Right ventricle myocardium inferior (tissue), 1 donor: ENCODE measurements at regions not wholly inside any gene's neighbourhood (a gene's known extent, or its start where the extent isn't known, plus 50 kb on each side); places are given as distances from the start of the nearest gene placed in this dataset.
"Not testable (repeated sequence)": the region's sequence is repeated elsewhere in the genome, so short reads cannot be mapped to it uniquely, and the experiment has no call there.

Experiments used
- ATAC-seq: fragments of 200-7000 bp; cut with Tn5 transposase; one replicate; pipeline ENCODE4 v1.9.1; 2020; ENCODE audit warnings: mild to moderate bottlenecking, moderate library complexity
- DNase-seq: peaks from one replicate; pipeline ENCODE4 v3.0.0; 2021; ENCODE audit errors: missing footprints
- intact Hi-C: fragments of 100-400 bp; cut with DNase I; formaldehyde crosslinking; loops from one replicate; pipeline ENCODE4 v1.11.0; 2022
- donor health status: DM: no; HTN: yes; CAD: no; lungs with severe emphysema.

DNA sequence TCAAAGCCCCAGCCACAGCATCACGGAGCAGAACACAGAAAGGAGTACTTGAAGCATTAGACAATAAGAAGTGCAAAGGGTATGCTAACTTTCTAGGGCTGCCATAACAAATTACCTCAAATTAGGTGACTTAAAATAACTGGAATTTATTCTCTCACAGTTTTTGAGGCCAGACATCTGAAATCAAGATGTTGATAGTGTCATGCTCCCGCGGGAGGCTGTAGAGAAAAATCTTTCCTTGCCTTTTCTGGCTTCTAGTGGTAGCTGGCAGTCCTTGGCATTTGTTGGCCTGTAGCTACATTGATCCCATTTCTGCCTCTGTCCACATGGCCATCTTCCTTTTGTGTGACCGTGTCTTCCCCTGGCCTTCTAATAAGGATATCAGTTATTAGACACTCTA, 51.9 kb upstream of the SPDL1 start:
- ATAC-seq: no peak
- intact Hi-C loops: no loop called here
- no peak for DNase-seq

GRCh38 chr5:169527863-169528262, 55.7 kb upstream of the SPDL1 start:
- intact Hi-C loops: no loop called here
- DNase-seq: no peak
- ATAC-seq: no peak

DNA sequence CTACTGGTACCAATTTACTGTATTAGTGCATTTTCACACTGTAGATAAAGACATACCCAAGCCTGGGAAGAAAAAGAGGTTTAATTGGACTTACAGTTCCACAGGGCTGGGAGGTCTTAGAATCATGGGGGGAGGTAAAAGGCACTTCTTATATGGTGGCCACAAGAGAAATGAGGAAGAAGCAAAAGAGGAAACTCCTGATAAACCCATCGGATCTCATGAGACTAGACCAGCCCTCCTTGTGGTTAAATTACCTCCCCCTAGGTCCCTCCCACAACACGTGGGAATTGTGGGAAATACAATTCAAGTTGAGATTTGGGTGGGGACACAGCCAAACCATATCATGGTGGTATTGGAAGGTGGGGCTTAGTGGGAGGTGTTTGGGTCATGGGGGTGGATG, 56.5 kb upstream of the SPDL1 start:
- DNase-seq: no peak
- intact Hi-C loops: no loop called here
- no peak for ATAC-seq

GRCh38 chr5:169522851-169523250, 60.7 kb upstream of the SPDL1 start:
- intact Hi-C loops: no loop called here
- DNase-seq (no peak), ATAC-seq (no peak)

DNA sequence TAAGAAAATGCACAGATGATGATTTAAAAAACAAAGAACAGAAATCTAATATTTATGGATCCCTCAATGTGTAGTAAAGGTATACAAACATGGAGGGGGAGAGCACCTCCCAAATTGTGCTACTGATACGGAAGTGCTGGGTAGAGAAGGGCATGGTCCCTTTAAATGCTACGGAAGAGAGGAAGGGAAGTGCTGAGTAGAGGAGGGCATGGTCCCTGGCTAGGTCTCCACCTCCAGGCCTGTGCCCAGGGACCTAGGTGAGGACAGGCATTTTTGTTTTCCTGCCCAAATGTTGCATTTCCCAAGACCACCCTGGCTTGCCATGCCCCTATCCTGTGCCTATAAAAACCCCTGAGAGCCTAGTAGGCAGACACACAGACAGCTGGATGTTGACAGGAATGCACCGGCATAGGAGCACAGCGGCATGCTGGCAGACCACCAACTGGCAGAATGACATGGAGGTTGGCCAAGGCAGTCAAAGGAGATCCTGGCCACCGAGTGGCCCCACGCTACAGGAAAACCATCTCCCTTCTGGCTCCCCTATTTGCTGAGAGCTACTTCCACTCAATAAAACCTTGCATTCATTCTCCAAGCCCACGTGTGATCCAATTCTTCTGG, 62.1 kb upstream of the SPDL1 start:
- DNase-seq: peak; percentile 80
- intact Hi-C loops: no loop called here
- ATAC-seq: peak; percentile 89

DNA sequence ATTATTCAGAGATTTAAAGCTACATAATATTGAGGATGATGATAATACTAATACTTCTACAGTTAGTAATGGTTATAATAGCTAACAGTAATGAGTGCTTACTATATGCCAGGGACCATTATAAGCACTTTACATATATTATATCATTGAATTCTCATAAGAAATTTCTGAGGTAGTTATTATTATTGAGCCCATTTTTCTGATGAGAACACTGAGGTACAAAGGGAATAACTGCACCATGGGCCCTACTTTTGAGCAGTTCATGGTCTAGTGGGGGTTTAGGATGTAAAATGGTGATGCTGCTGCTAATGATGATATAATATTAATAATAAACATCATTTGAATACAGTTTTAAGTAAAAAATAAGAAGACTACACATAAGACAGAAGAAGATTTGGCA, 64.2 kb upstream of the SPDL1 start:
- ATAC-seq (no peak), DNase-seq (no peak)
- intact Hi-C loops: no loop called here

DNA sequence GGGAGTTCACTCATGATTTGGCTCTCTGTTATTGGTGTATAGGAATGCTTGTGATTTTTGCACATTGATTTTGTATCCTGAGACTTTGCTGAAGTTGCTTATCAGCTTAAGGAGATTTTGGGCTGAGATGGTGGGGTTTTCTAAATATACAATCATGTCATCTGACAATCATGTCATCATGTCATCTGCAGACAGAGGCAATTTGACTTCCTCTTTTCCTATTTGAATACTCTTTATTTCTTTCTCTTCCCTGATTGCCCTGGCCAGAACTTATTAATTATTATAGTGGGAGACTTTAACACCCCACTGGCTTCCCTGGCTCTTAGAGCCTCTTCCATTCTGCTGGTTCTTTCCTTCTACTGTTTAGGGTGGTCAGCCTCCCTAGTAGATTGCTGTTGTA, 64.8 kb upstream of the SPDL1 start:
- DNase-seq, intact Hi-C loops, ATAC-seq: not testable (repeated sequence)

DNA sequence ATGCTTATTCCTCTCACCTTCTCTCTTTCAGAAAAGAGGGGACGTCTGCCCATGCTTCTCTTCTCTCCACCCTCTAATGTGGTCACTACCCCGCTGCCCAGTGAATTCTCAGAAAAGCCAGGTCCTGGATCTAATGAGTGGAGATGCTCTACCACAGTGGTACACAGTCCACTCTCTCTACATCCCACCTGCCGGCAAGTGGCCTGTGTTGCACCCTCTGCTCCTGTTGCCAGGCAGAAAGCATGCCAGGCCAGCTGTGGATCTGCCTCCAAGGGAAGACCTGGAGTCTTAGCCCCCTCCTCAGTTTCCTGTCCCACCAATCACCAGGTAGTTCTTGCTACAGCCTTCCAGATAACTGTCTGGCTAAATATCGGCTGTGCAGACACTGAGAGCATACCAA, 71.2 kb upstream of the SPDL1 start:
- ATAC-seq (no peak), DNase-seq (peak; percentile 52)
- intact Hi-C loops: no loop called here

DNA sequence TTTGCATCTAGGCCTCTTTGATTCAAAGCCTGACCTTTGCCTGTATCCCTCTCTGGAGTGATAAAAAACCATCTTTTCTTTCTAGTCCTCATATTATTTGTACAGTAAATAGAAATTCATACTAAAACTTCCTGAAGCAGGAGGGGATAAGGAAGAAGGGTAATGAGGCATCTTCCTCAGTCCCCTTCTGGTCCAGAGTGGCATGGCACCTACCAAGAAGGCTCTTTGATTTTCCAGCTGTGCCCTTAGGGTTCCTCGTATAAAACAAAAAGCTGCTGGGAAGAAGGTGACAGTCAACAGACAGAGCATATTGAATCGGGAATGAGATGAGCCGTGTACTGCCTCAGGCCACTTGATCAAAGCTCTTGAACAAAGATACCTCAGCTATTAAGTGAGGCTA, 71.9 kb upstream of the SPDL1 start:
- no peak for DNase-seq
- ATAC-seq: no peak
- intact Hi-C loops: no loop called here

DNA sequence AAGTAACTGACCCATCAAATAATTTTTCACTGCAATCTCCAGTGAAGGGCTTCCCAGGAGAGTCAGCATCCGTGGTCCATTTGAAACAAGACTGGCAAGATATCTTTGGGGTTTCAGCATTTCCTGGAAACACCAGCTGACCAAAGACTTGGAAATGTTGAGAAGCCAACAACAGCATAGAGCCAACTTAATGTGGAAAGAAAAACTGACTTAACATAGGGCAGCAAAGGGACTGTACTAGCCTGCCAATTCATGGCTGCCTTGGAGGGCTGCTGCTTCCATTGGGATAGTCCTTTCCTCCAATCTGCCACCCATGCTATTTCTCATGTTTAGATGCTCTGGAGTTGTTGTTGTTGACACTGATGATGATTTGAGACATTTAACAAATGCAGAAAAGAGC, 76.5 kb upstream of the SPDL1 start:
- intact Hi-C loops: no loop called here
- ATAC-seq (no peak), DNase-seq (no peak)

GRCh38 chr5:169503886-169504285, 79.7 kb upstream of the SPDL1 start:
- DNase-seq (no peak), ATAC-seq (no peak)
- intact Hi-C loops: no loop called here

GRCh38 chr5:169499990-169500505, 83.5 kb upstream of the SPDL1 start:
- ATAC-seq: no peak
- intact Hi-C loops: no loop called here
- no peak for DNase-seq

DNA sequence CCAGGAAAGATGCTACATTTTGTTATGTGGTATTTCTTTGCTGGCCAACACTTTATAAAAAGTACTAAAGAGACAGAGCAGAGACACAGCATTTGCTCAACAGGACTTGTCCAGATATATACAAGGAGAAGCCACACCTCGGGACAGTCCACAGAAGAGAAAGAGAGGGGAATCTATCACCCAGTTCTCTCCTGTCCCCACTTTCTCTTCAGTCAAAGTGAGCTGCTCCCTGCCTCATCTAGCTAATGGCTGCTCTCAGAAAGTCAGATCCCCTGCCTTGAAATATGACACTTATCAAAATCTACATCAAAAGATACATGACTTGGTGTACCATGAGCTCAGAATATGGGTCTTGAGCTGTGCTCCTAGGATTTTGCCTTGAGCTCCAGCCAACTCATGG, 86.7 kb upstream of the SPDL1 start:
- ATAC-seq (no peak), DNase-seq (no peak)
- intact Hi-C loops: no loop called here

GRCh38 chr5:169494941-169495548, 88.5 kb upstream of the SPDL1 start:
- DNase-seq (no peak), ATAC-seq (peak; percentile 44)
- intact Hi-C loops: no loop called here

- DNase-seq (no peak), ATAC-seq (no peak)
Measured at GRCh38 chr5:169494383-169494935, 89.1 kb upstream of the SPDL1 start.

DNA sequence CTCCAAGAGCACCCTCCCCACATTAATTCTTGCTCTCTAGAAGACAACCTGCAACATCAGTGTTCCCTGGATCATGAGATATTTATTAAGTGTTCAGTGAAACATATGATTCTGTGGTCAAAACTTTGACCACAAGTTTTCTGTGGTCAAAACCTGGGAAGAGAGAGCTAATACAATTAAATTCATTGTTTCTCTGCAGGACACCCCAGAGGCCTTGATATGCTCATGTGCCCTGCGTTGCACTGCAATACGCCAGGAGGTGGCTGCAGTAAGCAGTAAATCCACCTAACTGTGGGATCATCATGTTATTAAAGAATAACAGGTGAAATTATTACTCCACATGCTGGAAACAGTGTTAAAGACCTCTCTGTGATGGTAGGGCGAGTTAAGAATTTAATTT, 109.3 kb upstream of the SPDL1 start:
- intact Hi-C loops: no loop called here
- ATAC-seq: no peak

More at GRCh38 chr5:169494383-169494935, 89.1 kb upstream of the SPDL1 start:
- intact Hi-C loops: no loop called here

DNA sequence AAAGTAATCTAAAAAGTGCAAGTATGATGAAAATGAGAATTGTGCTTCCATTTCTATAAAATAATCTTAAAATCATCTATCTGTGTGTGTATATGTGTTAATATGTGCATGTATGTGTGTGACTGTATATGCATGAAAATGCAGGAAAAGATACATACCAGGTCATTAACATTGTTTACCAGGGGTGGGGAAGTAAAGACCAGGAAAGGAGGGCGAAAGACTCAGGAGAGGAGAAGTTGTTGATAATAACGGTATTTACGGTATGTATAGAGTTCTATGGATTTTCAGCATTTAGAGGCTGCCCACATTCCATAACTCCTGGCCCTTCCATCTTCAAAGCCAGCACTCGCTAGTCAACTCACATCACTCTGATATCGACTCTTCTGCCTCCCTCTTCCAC, 111.0 kb upstream of the SPDL1 start:
- no peak for DNase-seq
- intact Hi-C loops: no loop called here
- no peak for ATAC-seq

More for the DNA sequence above, 109.3 kb upstream of the SPDL1 start:
- no peak for DNase-seq

DNA sequence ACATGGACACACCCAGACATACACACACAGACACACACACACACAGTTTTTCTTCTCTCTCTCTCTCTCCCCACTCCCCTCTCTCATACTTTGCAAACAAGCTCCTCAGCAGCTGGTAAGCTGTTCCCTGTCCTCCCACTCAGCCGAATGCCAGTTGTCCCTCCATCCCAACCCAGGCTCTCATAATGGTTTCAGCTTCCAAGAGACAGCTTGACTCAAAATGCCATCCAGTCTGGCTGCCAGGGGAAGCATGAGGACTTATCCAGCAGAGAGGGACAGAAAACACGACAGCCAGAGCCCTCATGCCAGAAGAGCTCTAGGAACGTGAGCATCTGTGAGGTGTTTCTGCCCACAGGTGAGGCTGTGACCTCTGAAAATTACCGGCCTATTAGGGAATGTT, 112.6 kb upstream of the SPDL1 start:
- intact Hi-C loops: no loop called here
- ATAC-seq: no peak
- no peak for DNase-seq

DNA sequence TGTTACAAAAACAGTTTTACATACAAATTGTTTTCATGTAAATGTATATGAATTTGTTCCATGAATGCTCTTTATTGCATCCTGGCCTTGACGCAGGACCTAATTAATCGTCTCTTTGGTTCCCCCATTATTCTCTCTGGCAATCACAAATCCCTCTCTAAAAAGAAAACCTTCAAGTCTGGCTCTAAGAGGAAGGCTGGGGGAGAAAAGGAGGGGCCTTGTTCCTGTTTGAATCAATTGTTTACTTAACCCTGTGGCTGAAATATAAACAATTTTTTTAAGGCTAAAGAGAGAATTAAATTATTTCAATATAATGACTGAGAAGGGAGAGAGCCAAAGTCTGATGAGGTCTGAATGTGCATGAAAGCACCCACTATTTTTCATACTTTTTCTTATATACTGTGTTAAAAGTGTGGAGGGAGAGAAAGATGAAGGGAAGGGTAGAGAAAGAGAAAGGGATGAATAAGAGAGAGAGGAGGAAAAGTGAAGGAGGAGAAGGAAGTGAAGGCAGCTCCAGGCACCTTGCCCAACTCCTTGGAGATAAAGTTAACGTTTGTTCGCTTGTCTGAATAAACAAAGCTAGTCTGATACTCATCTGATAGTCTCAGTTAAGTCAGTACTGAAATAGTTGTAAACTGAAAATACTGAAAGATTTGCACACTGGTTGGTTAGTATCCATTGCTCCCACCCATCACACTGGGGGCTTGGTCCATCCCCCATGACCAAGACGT, 116.4 kb upstream of the SPDL1 start:
- intact Hi-C loops: no loop called here
- ATAC-seq (no peak), DNase-seq (no peak)

GRCh38 chr5:169460896-169461295, 122.7 kb upstream of the SPDL1 start:
- no peak for ATAC-seq
- intact Hi-C loops: no loop called here

More at GRCh38 chr5:169460896-169461295, 122.7 kb upstream of the SPDL1 start:
- no peak for DNase-seq
